A673 (cell line): ENCODE measurements at regions not wholly inside any gene's neighbourhood (a gene's known extent, or its start where the extent isn't known, plus 50 kb on each side); places are given as distances from the start of the nearest gene placed in this dataset.

Source experiments
- BruUV-seq: library from RNA; stranded (reverse); fragments of 400-500 nt; replicated peaks from 2 replicates; lab custom pipeline; 2021; lab: Mats Ljungman, UMichigan
- CTCF ChIA-PET: fragments of 300-600 bp; sonication (Branson Sonifier 250); formaldehyde crosslinking; loops from one replicate; lab custom pipeline; 2022; ENCODE audit warnings: antibody characterized with exemption; lab: Charles Lee
- POLR2A ChIA-PET: fragments of 300-600 bp; sonication (Branson Sonifier 250); formaldehyde crosslinking; loops from one replicate; lab custom pipeline; 2022; ENCODE audit warnings: antibody characterized with exemption; ENCODE audit not compliant: low non-redundant PET; lab: Charles Lee
- DNase-seq: peaks from one replicate; pipeline ENCODE4 v3.0.0-alpha.2; 2015; ENCODE audit warnings: low spot score
- H3K27ac ChIP-seq: fragments of 200-600 bp; sonication (generic); 2 replicates; pipeline ENCODE4 v1.5.1; 2016; ENCODE audit warnings: mixed run types, low read depth, mild to moderate bottlenecking, mixed read lengths, antibody characterized with exemption, low read length; ENCODE audit not compliant: poor library complexity, severe bottlenecking
- H3K27me3 ChIP-seq: fragments of 200-600 bp; sonication (generic); replicated peaks from 2 replicates; pipeline ENCODE4 v1.6.1; 2017; ENCODE audit warnings: mixed run types, low read depth, mild to moderate bottlenecking, mixed read lengths, antibody characterized with exemption, low read length; ENCODE audit not compliant: insufficient read depth, poor library complexity
- H3K36me3 ChIP-seq: fragments of 200-600 bp; sonication (generic); 2 replicates; pipeline ENCODE4 v1.6.1; 2016; ENCODE audit warnings: mixed run types, mild to moderate bottlenecking, mixed read lengths, antibody characterized with exemption, low read length; ENCODE audit not compliant: insufficient read depth, poor library complexity, severe bottlenecking
- H3K4me1 ChIP-seq: fragments of 200-600 bp; sonication (generic); 2 replicates; pipeline ENCODE4 v1.6.1; 2017; ENCODE audit warnings: mixed run types, mild to moderate bottlenecking, mixed read lengths, antibody characterized with exemption, low read length; ENCODE audit not compliant: insufficient read depth, poor library complexity, severe bottlenecking
- H3K4me3 ChIP-seq: fragments of 200-600 bp; sonication (generic); 2 replicates; pipeline ENCODE4 v1.5.1; 2016; ENCODE audit warnings: low read depth, mixed run types, mild to moderate bottlenecking, mixed read lengths, low read length; ENCODE audit not compliant: poor library complexity, severe bottlenecking
- H3K9me3 ChIP-seq: fragments of 200-600 bp; sonication (generic); 2 replicates; pipeline ENCODE4 v1.6.1; 2016; ENCODE audit warnings: mixed run types, low read depth, mild to moderate bottlenecking, mixed read lengths, antibody characterized with exemption, low read length; ENCODE audit not compliant: poor library complexity, severe bottlenecking
- CTCF ChIP-seq: fragments of 300-800, 200-600 bp; sonication (generic); conservative IDR thresholded peaks from 2 replicates; pipeline ENCODE4 v1.5.1; 2017; ENCODE audit warnings: low read depth, mild to moderate bottlenecking, antibody characterized with exemption, low read length, moderate library complexity, mixed read lengths
- EZH2 ChIP-seq: fragments of 200-600 bp; sonication (generic); IDR thresholded peaks from 2 replicates; pipeline ENCODE4 v1.6.1; 2017; ENCODE audit warnings: borderline replicate concordance, low read depth, mild to moderate bottlenecking, mixed read lengths, antibody characterized with exemption, low read length; ENCODE audit not compliant: poor library complexity, severe bottlenecking
- intact Hi-C: fragments of 100-400 bp; cut with micrococcal nuclease; formaldehyde crosslinking; loops from one replicate; pipeline ENCODE4 v1.10.0; 2022; ENCODE audit not compliant: unreplicated experiment

DNA sequence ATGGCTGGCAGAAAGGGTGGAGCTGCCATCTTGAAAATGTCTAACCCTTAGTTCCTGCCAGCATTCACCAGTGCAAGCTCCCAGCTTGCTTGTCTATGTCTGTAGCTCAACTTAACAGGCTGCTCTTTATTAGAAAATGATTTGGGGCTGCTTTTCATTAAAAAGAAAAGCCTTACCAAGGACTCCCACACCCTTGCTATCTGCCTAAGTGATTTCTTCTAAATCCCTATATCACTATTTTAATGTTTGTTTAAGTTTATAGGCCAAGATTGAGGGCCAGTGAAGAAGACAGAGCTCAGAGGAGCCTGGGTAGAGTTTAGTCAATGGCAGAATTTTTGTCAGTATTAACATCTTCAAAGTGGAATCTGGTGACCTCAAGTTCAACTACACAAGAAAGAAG, 336.8 kb upstream of the CHRM3 start:
- H3K27me3 ChIP-seq: no peaks in the 10 kb centered on the region
- no peaks in the 10 kb centered on the region for H3K4me1 ChIP-seq
- no peak overlapping the region for H3K27ac ChIP-seq
- BruUV-seq: no TSS peak
- no peak for DNase-seq
- H3K4me3 ChIP-seq: no peak overlapping the region
- no peak for TF ChIP-seq CTCF
- TF ChIP-seq EZH2: no peak
- intact Hi-C loops: no loop called here
- CTCF ChIA-PET: no interaction called here
- no peaks in the 10 kb centered on the region for H3K36me3 ChIP-seq
- no peaks in the 10 kb centered on the region for H3K9me3 ChIP-seq
- POLR2A ChIA-PET: interaction anchor here (0.6 kb wide), 1 partner anchor 1575 kb away, joined by 6 read pairs; no protein-coding TSS in a partner anchor

- ChIA-PET CTCF (no interaction called here), POLR2A (no interaction called here)
- H3K9me3 ChIP-seq: no peaks in the 10 kb centered on the region
- BruUV-seq: no TSS peak
- no peak for DNase-seq
- no peaks in the 10 kb centered on the region for H3K4me1 ChIP-seq
- H3K27ac ChIP-seq: no peak overlapping the region
- intact Hi-C loops: no loop called here
- TF ChIP-seq CTCF (no peak), EZH2 (no peak)
- H3K27me3 ChIP-seq: no peaks in the 10 kb centered on the region
- no peak overlapping the region for H3K4me3 ChIP-seq
- H3K36me3 ChIP-seq: no peaks in the 10 kb centered on the region
Measured at GRCh38 chr1:239044829-239045228, 341.5 kb upstream of the CHRM3 start.

GRCh38 chr1:239040523-239040922, 345.8 kb upstream of the CHRM3 start:
- no peak overlapping the region for H3K4me3 ChIP-seq
- H3K4me1 ChIP-seq: no peaks in the 10 kb centered on the region
- ChIA-PET POLR2A (no interaction called here), CTCF (no interaction called here)
- intact Hi-C loops: no loop called here
- no peaks in the 10 kb centered on the region for H3K9me3 ChIP-seq
- H3K27ac ChIP-seq: no peak overlapping the region
- no peaks in the 10 kb centered on the region for H3K27me3 ChIP-seq
- no TSS peak for BruUV-seq
- DNase-seq: no peak
- H3K36me3 ChIP-seq: no peaks in the 10 kb centered on the region
- TF ChIP-seq CTCF: no peak
- TF ChIP-seq EZH2: no peak
